GM12878 (cell line): ENCODE measurements at regions not wholly inside any gene's neighbourhood (a gene's known extent, or its start where the extent isn't known, plus 50 kb on each side); places are given as distances from the start of the nearest gene placed in this dataset.

Source experiments
- CBX5 ChIP-seq: sonication (generic); IDR thresholded peaks from 2 replicates; pipeline ENCODE4 v1.6.1; 2016; ENCODE audit warnings: low read depth, moderate library complexity, mild to moderate bottlenecking, inconsistent platforms
- CEBPZ ChIP-seq: fragments of 150-350 bp; IDR thresholded peaks from 2 replicates; pipeline ENCODE4 v1.6.1; 2016; ENCODE audit warnings: low read depth, low read length
- CHD2 ChIP-seq: IDR thresholded peaks from 2 replicates; pipeline ENCODE4 v1.6.1; 2011; ENCODE audit warnings: low read depth, low read length, improper control_type of control experiment, borderline replicate concordance
- CREM ChIP-seq: IDR thresholded peaks from 2 replicates; pipeline ENCODE4 v1.6.1; 2014; ENCODE audit warnings: antibody characterized with exemption, low read depth
- DPF2 ChIP-seq: fragments of 450-650 bp; IDR thresholded peaks from 2 replicates; pipeline ENCODE4 v1.6.1; 2017; ENCODE audit warnings: mild to moderate bottlenecking
- E2F8 ChIP-seq: fragments of 450-650 bp; IDR thresholded peaks from 2 replicates; pipeline ENCODE4 v1.6.1; 2018; ENCODE audit warnings: mild to moderate bottlenecking, low read depth, moderate library complexity; ENCODE audit not compliant: partially characterized antibody
- EGR1 ChIP-seq, 2 experiments: IDR thresholded peaks; 1 replicate in 1 of 2; 2 replicates in 1 of 2; pipeline ENCODE4 v1.6.1; 2011 to 2012; ENCODE audit warnings: low read depth in 2 of 2, low read length in 2 of 2, borderline replicate concordance in 1 of 2, mild to moderate bottlenecking in 1 of 2, moderate library complexity in 1 of 2
- ELK1 ChIP-seq: IDR thresholded peaks from 2 replicates; pipeline ENCODE4 v1.6.1; 2012; ENCODE audit warnings: low read depth, low read length, improper control_type of control experiment
- EP300 ChIP-seq, 2 experiments: fragments of 150-350 bp in 1 of 2; IDR thresholded peaks; 2 replicates each; pipeline ENCODE4 v1.6.1; 2011 to 2012; ENCODE audit warnings: low read depth in 2 of 2, low read length in 2 of 2, borderline replicate concordance in 1 of 2, improper control_type of control experiment in 1 of 2, inconsistent platforms in 1 of 2; ENCODE audit not compliant: control insufficient read depth in 1 of 2
- FOS ChIP-seq: IDR thresholded peaks from 3 replicates; pipeline ENCODE4 v1.6.1; 2011; ENCODE audit warnings: borderline replicate concordance; ENCODE audit not compliant: insufficient read length; ENCODE audit errors: extremely low read depth
- FOXM1 ChIP-seq: IDR thresholded peaks from 2 replicates; pipeline ENCODE4 v1.6.1; 2012; ENCODE audit warnings: low read depth, mild to moderate bottlenecking, inconsistent platforms, low read length, moderate library complexity
- IKZF1 ChIP-seq: fragments of 450-650 bp; conservative IDR thresholded peaks from 2 replicates; pipeline ENCODE4 v1.6.1; 2017; ENCODE audit warnings: antibody characterized with exemption, mild to moderate bottlenecking
- MEF2A ChIP-seq: IDR thresholded peaks from 2 replicates; pipeline ENCODE4 v1.6.1; 2011; ENCODE audit warnings: low read depth, mild to moderate bottlenecking, low read length, moderate library complexity; ENCODE audit not compliant: insufficient read depth
- MTA2 ChIP-seq: fragments of 450-650 bp; IDR thresholded peaks from 2 replicates; pipeline ENCODE4 v1.6.1; 2016; ENCODE audit warnings: low read depth, mild to moderate bottlenecking, moderate library complexity
- NBN ChIP-seq: fragments of 450-650 bp; IDR thresholded peaks from 2 replicates; pipeline ENCODE4 v1.6.1; 2016
- NFXL1 ChIP-seq: fragments of 450-650 bp; IDR thresholded peaks from 2 replicates; pipeline ENCODE4 v1.6.1; 2017; ENCODE audit warnings: antibody characterized with exemption, mild to moderate bottlenecking, borderline replicate concordance
- PAX8 ChIP-seq: fragments of 450-650 bp; IDR thresholded peaks from 2 replicates; pipeline ENCODE4 v1.6.1; 2017; ENCODE audit warnings: mild to moderate bottlenecking, moderate library complexity
- RCOR1 ChIP-seq: conservative IDR thresholded peaks from 2 replicates; pipeline ENCODE4 v1.6.1; 2012; ENCODE audit warnings: low read depth, low read length, improper control_type of control experiment
- RUNX3 ChIP-seq: IDR thresholded peaks from 2 replicates; pipeline ENCODE4 v1.6.1; 2012; ENCODE audit warnings: low read length, inconsistent platforms
- STAT1 ChIP-seq: fragments of 450-650 bp; conservative IDR thresholded peaks from 2 replicates; pipeline ENCODE4 v1.6.1; 2014; ENCODE audit warnings: antibody characterized with exemption, mild to moderate bottlenecking
- STAT3 ChIP-seq: IDR thresholded peaks from 2 replicates; pipeline ENCODE4 v1.6.1; 2011; ENCODE audit warnings: low read depth, low read length, improper control_type of control experiment
- TCF12 ChIP-seq: IDR thresholded peaks from 2 replicates; pipeline ENCODE4 v1.6.1; 2011; ENCODE audit warnings: low read depth, mild to moderate bottlenecking, low read length
- USF1 ChIP-seq: IDR thresholded peaks from 2 replicates; pipeline ENCODE4 v1.6.1; 2011; ENCODE audit warnings: borderline replicate concordance, low read depth, mild to moderate bottlenecking, moderate library complexity, mixed read lengths, low read length; ENCODE audit not compliant: insufficient read depth; ENCODE audit errors: extremely low read length
- ZNF24 ChIP-seq: fragments of 450-650 bp; IDR thresholded peaks from 2 replicates; pipeline ENCODE4 v1.6.1; 2017; ENCODE audit warnings: antibody characterized with exemption, mild to moderate bottlenecking
- ZNF384 ChIP-seq: IDR thresholded peaks from 2 replicates; pipeline ENCODE4 v1.6.1; 2012; ENCODE audit warnings: low read depth, mild to moderate bottlenecking, low read length, improper control_type of control experiment, borderline replicate concordance
- ZNF622 ChIP-seq: fragments of 450-650 bp; IDR thresholded peaks from 2 replicates; pipeline ENCODE4 v1.6.1; 2017; ENCODE audit warnings: mild to moderate bottlenecking, inconsistent platforms

- TF ChIP-seq DPF2 (no peak), STAT3 (no peak), RCOR1 (no peak), USF1 (no peak), ZNF622 (no peak), STAT1 (no peak), ZNF24 (no peak), PAX8 (no peak), EGR1 (IDR thresholded peaks at IDR 0.05; ENCODE audit: borderline replicate concordance in 1 of 2, low read depth in 2 of 2, low read length in 2 of 2) (no peak), FOXM1 (no peak), E2F8 (no peak), NFXL1 (no peak), CREM (peak; percentile 71), ELK1 (no peak), EP300 (IDR thresholded peaks at IDR 0.05; ENCODE audit: borderline replicate concordance in 1 of 2, control insufficient read depth in 1 of 2, low read depth in 2 of 2, low read length in 2 of 2) (peak; percentile 74 to 84; a peak in 3 of 4 replicates), FOS (no peak), IKZF1 (peak; percentile 78), CEBPZ (no peak), ZNF384 (no peak), MEF2A (no peak), MTA2 (peak; percentile 73; the same call in 1 of the 2 replicates), TCF12 (no peak), CBX5 (no peak), RUNX3 (no peak), NBN (no peak), CHD2 (no peak)
These were observed 158.3 kb downstream of the TOMM20 start (continued) for GRCh38 chr1:234970401-234970730.
